Peyer's patch (tissue), 4 donors: ENCODE measurements at regions not wholly inside any gene's neighbourhood (a gene's known extent, or its start where the extent isn't known, plus 50 kb on each side); places are given as distances from the start of the nearest gene placed in this dataset.

ENCODE experiments used
- CTCF ChIP-seq, 6 experiments: fragments of 450-650 bp in 4 of 6; fragments of 200-600 bp in 2 of 6; sonication (generic) in 1 of 6; IDR thresholded peaks; one replicate each; pipeline ENCODE4 v1.5.1; 2017 to 2019; ENCODE audit warnings: antibody characterized with exemption in 6 of 6, mild to moderate bottlenecking in 3 of 6, moderate library complexity in 1 of 6
- POLR2A ChIP-seq, 2 donors: fragments of 450-650 bp; IDR thresholded peaks; one replicate each; pipeline ENCODE4 v1.5.1; 2017; ENCODE audit warnings: antibody characterized with exemption in 2 of 2, mild to moderate bottlenecking in 2 of 2, moderate library complexity in 2 of 2

GRCh38 chr4:154143720-154144119, 347.9 kb downstream of the DCHS2 start:
- TF ChIP-seq POLR2A (IDR thresholded peaks at IDR 0.05) = no peak
- no peak for TF ChIP-seq CTCF (IDR thresholded peaks at IDR 0.05)
